DND-41 (cell line): ENCODE measurements at regions not wholly inside any gene's neighbourhood (a gene's known extent, or its start where the extent isn't known, plus 50 kb on each side); places are given as distances from the start of the nearest gene placed in this dataset.
"Not testable (repeated sequence)": the region's sequence is repeated elsewhere in the genome, so short reads cannot be mapped to it uniquely, and the experiment has no call there.

Experiments
- ATAC-seq: fragments of 200-7000 bp; cut with Tn5 transposase; 3 replicates; pipeline ENCODE4 v1.9.1; 2021; ENCODE audit warnings: low read depth; ENCODE audit not compliant: insufficient read depth
- DNase-seq: peaks from one replicate; pipeline ENCODE4 v3.0.0-alpha.2; 2020
- H2AFZ ChIP-seq: 2 replicates; pipeline ENCODE4 v1.6.0; 2012; ENCODE audit warnings: low read depth, low read length
- H3K27ac ChIP-seq: 2 replicates; pipeline ENCODE4 v1.5.1; 2012; ENCODE audit warnings: low read length, inconsistent platforms
- H3K27me3 ChIP-seq: fragments of 200-600 bp; sonication (generic); 2 replicates; pipeline ENCODE4 v1.6.0; 2012; ENCODE audit warnings: low read length, mild to moderate bottlenecking, inconsistent platforms; ENCODE audit not compliant: insufficient read depth, poor library complexity
- H3K36me3 ChIP-seq: 2 replicates; pipeline ENCODE4 v1.5.1; 2012; ENCODE audit warnings: low read length, inconsistent platforms; ENCODE audit not compliant: insufficient read depth
- H3K4me1 ChIP-seq: 2 replicates; pipeline ENCODE4 v1.5.1; 2012; ENCODE audit warnings: mild to moderate bottlenecking, low read length; ENCODE audit not compliant: insufficient read depth
- H3K4me2 ChIP-seq: 2 replicates; pipeline ENCODE4 v1.6.0; 2012; ENCODE audit warnings: mild to moderate bottlenecking, moderate library complexity, low read length, inconsistent platforms; ENCODE audit not compliant: insufficient read depth
- H3K4me3 ChIP-seq, 2 experiments: fragments of 200-600 bp in 1 of 2; shearing (Covaris generic) in 1 of 2; 2 replicates each; pipeline ENCODE4 v1.5.1; 2012 to 2016; ENCODE audit warnings: inconsistent platforms in 2 of 2, low read length in 2 of 2, mild to moderate bottlenecking in 2 of 2, low read depth in 1 of 2, moderate library complexity in 1 of 2
- H3K79me2 ChIP-seq: 2 replicates; pipeline ENCODE4 v1.6.0; 2012; ENCODE audit warnings: low read length, inconsistent platforms; ENCODE audit not compliant: insufficient read depth
- H3K9ac ChIP-seq: 2 replicates; pipeline ENCODE4 v1.6.0; 2012; ENCODE audit warnings: low read depth, mild to moderate bottlenecking, inconsistent platforms, low read length, moderate library complexity
- H3K9me3 ChIP-seq: 2 replicates; pipeline ENCODE4 v1.5.1; 2012; ENCODE audit warnings: low read length, moderate library complexity, mild to moderate bottlenecking, inconsistent platforms; ENCODE audit not compliant: insufficient read depth, severe bottlenecking
- H4K20me1 ChIP-seq: 2 replicates; pipeline ENCODE4 v1.6.0; 2012; ENCODE audit warnings: low read length; ENCODE audit not compliant: insufficient read depth
- EZH2 ChIP-seq: IDR thresholded peaks from 3 replicates; pipeline ENCODE4 v1.6.1; 2012; ENCODE audit warnings: borderline replicate concordance, low read depth, mild to moderate bottlenecking, moderate library complexity, low read length, inconsistent platforms; ENCODE audit not compliant: severe bottlenecking
- TF ChIP-seq, protein P1 (sequence below): IDR thresholded peaks from 2 replicates; pipeline ENCODE4 v1.5.1; 2012; ENCODE audit warnings: borderline replicate concordance, low read length, moderate library complexity, mild to moderate bottlenecking; ENCODE audit not compliant: poor library complexity, severe bottlenecking; ENCODE audit errors: extremely low read depth

DNA sequence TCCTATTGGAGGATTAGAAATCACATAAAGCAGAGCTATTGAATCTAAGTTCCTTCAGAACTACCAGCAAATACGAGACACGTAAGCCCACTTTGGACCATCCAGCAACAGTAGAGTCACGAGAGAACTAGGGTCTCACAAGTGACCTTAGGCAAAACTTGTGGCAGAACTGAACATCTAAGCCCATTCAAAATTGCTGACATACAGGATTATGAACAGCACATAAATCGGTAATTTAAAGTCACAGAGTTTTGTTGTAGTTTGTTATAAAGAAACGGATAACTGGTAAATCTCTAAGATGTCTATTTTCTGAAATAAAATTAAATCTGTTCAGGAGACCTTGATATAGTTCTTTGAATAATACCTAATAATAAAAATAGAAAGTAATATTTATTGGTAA lies 1366.0 kb downstream of the NCAM2 start:
- H3K27me3 ChIP-seq = no peaks in the 10 kb centered on the region
- no peaks in the 10 kb centered on the region for H3K79me2 ChIP-seq
- H3K4me3 ChIP-seq = no peak overlapping the region
- no peak overlapping the region for H3K9ac ChIP-seq
- DNase-seq (no peak), ATAC-seq (no peak)
- no peaks in the 10 kb centered on the region for H4K20me1 ChIP-seq
- no peaks in the 10 kb centered on the region for H3K9me3 ChIP-seq
- H3K27ac ChIP-seq = no peak overlapping the region
- H3K4me2 ChIP-seq = no peak overlapping the region
- H3K4me1 ChIP-seq = no peaks in the 10 kb centered on the region
- TF ChIP-seq, protein P1, sequence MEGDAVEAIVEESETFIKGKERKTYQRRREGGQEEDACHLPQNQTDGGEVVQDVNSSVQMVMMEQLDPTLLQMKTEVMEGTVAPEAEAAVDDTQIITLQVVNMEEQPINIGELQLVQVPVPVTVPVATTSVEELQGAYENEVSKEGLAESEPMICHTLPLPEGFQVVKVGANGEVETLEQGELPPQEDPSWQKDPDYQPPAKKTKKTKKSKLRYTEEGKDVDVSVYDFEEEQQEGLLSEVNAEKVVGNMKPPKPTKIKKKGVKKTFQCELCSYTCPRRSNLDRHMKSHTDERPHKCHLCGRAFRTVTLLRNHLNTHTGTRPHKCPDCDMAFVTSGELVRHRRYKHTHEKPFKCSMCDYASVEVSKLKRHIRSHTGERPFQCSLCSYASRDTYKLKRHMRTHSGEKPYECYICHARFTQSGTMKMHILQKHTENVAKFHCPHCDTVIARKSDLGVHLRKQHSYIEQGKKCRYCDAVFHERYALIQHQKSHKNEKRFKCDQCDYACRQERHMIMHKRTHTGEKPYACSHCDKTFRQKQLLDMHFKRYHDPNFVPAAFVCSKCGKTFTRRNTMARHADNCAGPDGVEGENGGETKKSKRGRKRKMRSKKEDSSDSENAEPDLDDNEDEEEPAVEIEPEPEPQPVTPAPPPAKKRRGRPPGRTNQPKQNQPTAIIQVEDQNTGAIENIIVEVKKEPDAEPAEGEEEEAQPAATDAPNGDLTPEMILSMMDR = no peak
- no peak for TF ChIP-seq EZH2
- H2AFZ ChIP-seq = peak overlapping the region; percentile 53; the same call in 1 of the 2 replicates
- no peaks in the 10 kb centered on the region for H3K36me3 ChIP-seq

DNA sequence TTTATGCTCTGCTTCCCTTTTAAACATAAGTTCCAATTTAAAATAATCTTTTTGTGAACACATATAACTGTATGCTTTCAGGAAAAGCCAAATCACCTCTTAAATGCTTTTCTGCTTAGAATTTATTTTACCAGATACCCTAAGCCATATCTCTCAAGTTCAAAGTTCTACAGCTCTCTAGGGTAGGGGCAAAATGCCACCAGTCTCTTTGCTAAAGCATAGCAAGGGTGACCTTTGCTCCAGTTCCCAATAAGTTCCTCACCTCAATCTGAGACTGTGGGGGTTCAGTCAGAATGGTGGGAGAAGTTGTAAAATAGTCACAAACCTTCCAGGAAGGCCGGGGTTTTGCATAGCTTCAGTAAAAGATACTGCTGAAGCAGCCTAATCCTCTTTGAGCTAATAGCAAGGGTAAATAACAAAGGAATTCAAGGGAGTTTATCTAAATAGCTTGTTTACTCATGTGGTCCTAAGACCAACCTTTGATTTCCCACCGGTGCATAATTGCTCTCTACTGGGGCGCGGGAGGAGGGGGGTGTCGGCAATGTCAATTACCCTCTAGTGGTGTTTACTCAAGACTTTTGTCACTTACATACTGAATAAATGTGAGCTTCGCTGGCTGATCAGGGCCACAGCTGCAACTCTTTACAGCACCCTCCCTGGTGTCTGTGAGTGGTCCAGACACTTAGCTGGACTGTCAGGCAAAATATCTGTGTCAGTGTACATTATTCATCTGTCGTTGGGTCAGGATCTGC lies 1376.2 kb downstream of the NCAM2 start:
- Histone ChIP-seq H3K4me3 (no peak overlapping the region), H3K36me3 (peaks cover 5% of the 10 kb centered on the region; the same call in 1 of the 2 replicates), H3K9me3 (peaks cover 11% of the 10 kb centered on the region), H3K79me2 (no peaks in the 10 kb centered on the region), H3K27ac (no peak overlapping the region), H2AFZ (no peak overlapping the region), H3K27me3 (no peaks in the 10 kb centered on the region), H3K4me1 (no peaks in the 10 kb centered on the region), H4K20me1 (no peaks in the 10 kb centered on the region), H3K4me2 (no peak overlapping the region), H3K9ac (no peak overlapping the region)
- no peak for TF ChIP-seq EZH2
- TF ChIP-seq, protein P1 = no peak
- ATAC-seq = no peak
- DNase-seq = no peak

DNA sequence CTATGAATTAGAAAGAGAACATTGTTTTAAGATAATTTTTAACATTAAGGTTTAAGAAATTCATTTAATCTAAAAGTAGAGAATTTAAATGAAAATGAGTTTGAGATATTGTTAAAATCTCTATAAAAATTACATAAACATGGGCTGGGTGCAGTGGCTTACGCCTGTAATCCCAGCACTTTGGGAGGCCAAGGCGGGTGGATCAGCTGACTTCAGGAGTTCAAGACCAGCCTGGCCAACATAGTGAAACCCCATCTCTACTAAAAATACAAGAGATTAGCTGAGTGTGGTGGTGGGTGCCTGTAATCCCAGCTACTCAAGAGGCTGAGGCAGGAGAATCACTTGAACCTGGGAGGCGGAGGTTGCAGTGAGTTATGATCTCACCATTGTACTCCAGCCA lies 1379.6 kb downstream of the NCAM2 start:
- H3K9me3 ChIP-seq, H3K27me3 ChIP-seq, H2AFZ ChIP-seq, H4K20me1 ChIP-seq, H3K4me3 ChIP-seq, H3K27ac ChIP-seq, H3K4me1 ChIP-seq, ATAC-seq, H3K36me3 ChIP-seq, H3K79me2 ChIP-seq, H3K4me2 ChIP-seq, DNase-seq, H3K9ac ChIP-seq: not testable (repeated sequence)

DNA sequence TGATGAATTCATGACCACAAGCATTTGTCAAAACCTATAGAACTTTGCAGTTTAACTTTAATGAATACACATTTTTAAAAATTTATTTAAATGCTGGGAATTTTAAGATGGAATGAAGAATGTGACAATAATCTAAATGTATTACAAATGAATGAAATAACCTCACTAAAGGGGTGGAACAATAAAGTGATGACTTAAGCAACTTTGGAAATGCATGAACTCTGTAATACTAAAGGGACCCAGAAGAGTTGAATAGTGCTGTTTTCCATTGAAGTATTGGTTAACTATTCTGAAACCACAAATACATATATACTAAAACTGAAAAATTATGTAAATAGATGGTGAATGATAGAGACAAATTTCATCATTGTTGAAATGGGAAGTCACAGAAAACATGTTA lies 1395.1 kb downstream of the NCAM2 start:
- no peak overlapping the region for H3K4me2 ChIP-seq
- H3K9ac ChIP-seq = no peak overlapping the region
- H3K36me3 ChIP-seq = no peaks in the 10 kb centered on the region
- ATAC-seq (no peak), DNase-seq (no peak)
- H3K79me2 ChIP-seq = no peaks in the 10 kb centered on the region
- no peak overlapping the region for H3K27ac ChIP-seq
- no peak overlapping the region for H3K4me3 ChIP-seq
- H3K4me1 ChIP-seq = peaks cover 11% of the 10 kb centered on the region
- no peaks in the 10 kb centered on the region for H3K27me3 ChIP-seq
- no peaks in the 10 kb centered on the region for H4K20me1 ChIP-seq
- TF ChIP-seq, protein P1 = no peak
- TF ChIP-seq EZH2 = no peak
- H3K9me3 ChIP-seq = peaks cover 4% of the 10 kb centered on the region
- no peak overlapping the region for H2AFZ ChIP-seq
